ENCODE measurements at regions not wholly inside any gene's neighbourhood (a gene's known extent, or its start where the extent isn't known, plus 50 kb on each side); places are given as distances from the start of the nearest gene placed in this dataset.

DNA sequence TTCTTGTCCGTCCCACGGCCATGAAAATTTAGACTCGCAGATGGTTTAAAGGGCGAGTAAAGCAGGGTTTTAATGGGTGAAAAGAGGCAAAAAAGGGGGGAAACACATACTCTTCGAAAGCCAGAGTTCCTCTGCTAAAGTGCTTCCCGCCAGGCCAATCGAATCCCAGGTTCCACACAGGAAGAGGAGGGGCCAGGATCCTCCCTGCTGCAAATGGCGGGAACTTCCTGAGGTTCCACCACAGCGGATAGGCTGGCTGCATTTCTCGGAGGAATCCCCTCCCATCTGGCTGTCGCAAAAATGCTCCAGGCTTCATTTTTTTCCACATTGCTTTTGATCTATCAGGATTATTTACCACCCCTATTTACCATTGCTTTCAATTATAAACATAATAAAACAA lies 670.1 kb upstream of the CA10 start:
- H3K27ac Mint-ChIP-seq = no peak overlapping the region
- TF ChIP-seq, protein P1, sequence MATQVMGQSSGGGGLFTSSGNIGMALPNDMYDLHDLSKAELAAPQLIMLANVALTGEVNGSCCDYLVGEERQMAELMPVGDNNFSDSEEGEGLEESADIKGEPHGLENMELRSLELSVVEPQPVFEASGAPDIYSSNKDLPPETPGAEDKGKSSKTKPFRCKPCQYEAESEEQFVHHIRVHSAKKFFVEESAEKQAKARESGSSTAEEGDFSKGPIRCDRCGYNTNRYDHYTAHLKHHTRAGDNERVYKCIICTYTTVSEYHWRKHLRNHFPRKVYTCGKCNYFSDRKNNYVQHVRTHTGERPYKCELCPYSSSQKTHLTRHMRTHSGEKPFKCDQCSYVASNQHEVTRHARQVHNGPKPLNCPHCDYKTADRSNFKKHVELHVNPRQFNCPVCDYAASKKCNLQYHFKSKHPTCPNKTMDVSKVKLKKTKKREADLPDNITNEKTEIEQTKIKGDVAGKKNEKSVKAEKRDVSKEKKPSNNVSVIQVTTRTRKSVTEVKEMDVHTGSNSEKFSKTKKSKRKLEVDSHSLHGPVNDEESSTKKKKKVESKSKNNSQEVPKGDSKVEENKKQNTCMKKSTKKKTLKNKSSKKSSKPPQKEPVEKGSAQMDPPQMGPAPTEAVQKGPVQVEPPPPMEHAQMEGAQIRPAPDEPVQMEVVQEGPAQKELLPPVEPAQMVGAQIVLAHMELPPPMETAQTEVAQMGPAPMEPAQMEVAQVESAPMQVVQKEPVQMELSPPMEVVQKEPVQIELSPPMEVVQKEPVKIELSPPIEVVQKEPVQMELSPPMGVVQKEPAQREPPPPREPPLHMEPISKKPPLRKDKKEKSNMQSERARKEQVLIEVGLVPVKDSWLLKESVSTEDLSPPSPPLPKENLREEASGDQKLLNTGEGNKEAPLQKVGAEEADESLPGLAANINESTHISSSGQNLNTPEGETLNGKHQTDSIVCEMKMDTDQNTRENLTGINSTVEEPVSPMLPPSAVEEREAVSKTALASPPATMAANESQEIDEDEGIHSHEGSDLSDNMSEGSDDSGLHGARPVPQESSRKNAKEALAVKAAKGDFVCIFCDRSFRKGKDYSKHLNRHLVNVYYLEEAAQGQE (IDR thresholded peaks at IDR 0.05; ENCODE audit: unreplicated experiment) = no peak
- TF ChIP-seq CREB1 (CRISPR knock-in tag; IDR thresholded peaks at IDR 0.05; ENCODE audit: low read depth) (no peak), STAT1 (IDR thresholded peaks at IDR 0.05; ENCODE audit: unreplicated experiment) (no peak), JUNB (IDR thresholded peaks at IDR 0.05; ENCODE audit: unreplicated experiment) (no peak), NANOG (IDR thresholded peaks at IDR 0.05; ENCODE audit: borderline replicate concordance) (no peak), ZNF114 (CRISPR knock-in tag; IDR thresholded peaks at IDR 0.05) (no peak), ZNF331 (CRISPR knock-in tag; IDR thresholded peaks at IDR 0.05; ENCODE audit: low read depth) (no peak), POLR2AphosphoS5 (IDR thresholded peaks at IDR 0.05; ENCODE audit: low read depth) (no peak), EZH2phosphoT487 (IDR thresholded peaks at IDR 0.05; ENCODE audit: unreplicated experiment) (no peak)
- TF ChIP-seq, protein P2, sequence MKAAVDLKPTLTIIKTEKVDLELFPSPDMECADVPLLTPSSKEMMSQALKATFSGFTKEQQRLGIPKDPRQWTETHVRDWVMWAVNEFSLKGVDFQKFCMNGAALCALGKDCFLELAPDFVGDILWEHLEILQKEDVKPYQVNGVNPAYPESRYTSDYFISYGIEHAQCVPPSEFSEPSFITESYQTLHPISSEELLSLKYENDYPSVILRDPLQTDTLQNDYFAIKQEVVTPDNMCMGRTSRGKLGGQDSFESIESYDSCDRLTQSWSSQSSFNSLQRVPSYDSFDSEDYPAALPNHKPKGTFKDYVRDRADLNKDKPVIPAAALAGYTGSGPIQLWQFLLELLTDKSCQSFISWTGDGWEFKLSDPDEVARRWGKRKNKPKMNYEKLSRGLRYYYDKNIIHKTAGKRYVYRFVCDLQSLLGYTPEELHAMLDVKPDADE (IDR thresholded peaks at IDR 0.05) = no peak
- TF ChIP-seq, protein P3, sequence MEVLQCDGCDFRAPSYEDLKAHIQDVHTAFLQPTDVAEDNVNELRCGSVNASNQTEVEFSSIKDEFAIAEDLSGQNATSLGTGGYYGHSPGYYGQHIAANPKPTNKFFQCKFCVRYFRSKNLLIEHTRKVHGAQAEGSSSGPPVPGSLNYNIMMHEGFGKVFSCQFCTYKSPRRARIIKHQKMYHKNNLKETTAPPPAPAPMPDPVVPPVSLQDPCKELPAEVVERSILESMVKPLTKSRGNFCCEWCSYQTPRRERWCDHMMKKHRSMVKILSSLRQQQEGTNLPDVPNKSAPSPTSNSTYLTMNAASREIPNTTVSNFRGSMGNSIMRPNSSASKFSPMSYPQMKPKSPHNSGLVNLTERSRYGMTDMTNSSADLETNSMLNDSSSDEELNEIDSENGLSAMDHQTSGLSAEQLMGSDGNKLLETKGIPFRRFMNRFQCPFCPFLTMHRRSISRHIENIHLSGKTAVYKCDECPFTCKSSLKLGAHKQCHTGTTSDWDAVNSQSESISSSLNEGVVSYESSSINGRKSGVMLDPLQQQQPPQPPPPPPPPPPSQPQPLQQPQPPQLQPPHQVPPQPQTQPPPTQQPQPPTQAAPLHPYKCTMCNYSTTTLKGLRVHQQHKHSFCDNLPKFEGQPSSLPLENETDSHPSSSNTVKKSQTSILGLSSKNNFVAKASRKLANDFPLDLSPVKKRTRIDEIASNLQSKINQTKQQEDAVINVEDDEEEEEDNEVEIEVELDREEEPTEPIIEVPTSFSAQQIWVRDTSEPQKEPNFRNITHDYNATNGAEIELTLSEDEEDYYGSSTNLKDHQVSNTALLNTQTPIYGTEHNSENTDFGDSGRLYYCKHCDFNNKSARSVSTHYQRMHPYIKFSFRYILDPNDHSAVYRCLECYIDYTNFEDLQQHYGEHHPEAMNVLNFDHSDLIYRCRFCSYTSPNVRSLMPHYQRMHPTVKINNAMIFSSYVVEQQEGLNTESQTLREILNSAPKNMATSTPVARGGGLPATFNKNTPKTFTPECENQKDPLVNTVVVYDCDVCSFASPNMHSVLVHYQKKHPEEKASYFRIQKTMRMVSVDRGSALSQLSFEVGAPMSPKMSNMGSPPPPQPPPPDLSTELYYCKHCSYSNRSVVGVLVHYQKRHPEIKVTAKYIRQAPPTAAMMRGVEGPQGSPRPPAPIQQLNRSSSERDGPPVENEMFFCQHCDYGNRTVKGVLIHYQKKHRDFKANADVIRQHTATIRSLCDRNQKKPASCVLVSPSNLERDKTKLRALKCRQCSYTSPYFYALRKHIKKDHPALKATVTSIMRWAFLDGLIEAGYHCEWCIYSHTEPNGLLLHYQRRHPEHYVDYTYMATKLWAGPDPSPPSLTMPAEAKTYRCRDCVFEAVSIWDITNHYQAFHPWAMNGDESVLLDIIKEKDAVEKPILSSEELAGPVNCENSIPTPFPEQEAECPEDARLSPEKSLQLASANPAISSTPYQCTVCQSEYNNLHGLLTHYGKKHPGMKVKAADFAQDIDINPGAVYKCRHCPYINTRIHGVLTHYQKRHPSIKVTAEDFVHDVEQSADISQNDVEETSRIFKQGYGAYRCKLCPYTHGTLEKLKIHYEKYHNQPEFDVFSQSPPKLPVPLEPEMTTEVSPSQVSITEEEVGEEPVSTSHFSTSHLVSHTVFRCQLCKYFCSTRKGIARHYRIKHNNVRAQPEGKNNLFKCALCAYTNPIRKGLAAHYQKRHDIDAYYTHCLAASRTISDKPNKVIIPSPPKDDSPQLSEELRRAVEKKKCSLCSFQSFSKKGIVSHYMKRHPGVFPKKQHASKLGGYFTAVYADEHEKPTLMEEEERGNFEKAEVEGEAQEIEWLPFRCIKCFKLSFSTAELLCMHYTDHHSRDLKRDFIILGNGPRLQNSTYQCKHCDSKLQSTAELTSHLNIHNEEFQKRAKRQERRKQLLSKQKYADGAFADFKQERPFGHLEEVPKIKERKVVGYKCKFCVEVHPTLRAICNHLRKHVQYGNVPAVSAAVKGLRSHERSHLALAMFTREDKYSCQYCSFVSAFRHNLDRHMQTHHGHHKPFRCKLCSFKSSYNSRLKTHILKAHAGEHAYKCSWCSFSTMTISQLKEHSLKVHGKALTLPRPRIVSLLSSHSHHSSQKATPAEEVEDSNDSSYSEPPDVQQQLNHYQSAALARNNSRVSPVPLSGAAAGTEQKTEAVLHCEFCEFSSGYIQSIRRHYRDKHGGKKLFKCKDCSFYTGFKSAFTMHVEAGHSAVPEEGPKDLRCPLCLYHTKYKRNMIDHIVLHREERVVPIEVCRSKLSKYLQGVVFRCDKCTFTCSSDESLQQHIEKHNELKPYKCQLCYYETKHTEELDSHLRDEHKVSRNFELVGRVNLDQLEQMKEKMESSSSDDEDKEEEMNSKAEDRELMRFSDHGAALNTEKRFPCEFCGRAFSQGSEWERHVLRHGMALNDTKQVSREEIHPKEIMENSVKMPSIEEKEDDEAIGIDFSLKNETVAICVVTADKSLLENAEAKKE (CRISPR knock-in tag; IDR thresholded peaks at IDR 0.05) = no peak
- TF ChIP-seq, protein P4, sequence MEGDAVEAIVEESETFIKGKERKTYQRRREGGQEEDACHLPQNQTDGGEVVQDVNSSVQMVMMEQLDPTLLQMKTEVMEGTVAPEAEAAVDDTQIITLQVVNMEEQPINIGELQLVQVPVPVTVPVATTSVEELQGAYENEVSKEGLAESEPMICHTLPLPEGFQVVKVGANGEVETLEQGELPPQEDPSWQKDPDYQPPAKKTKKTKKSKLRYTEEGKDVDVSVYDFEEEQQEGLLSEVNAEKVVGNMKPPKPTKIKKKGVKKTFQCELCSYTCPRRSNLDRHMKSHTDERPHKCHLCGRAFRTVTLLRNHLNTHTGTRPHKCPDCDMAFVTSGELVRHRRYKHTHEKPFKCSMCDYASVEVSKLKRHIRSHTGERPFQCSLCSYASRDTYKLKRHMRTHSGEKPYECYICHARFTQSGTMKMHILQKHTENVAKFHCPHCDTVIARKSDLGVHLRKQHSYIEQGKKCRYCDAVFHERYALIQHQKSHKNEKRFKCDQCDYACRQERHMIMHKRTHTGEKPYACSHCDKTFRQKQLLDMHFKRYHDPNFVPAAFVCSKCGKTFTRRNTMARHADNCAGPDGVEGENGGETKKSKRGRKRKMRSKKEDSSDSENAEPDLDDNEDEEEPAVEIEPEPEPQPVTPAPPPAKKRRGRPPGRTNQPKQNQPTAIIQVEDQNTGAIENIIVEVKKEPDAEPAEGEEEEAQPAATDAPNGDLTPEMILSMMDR (conservative IDR thresholded peaks at IDR 0.05; ENCODE audit: low read depth in 2 of 2) = no peak
- H3K4me1 ChIP-seq (ENCODE audit: insufficient read depth) = no peaks in the 10 kb centered on the region
- no peaks in the 10 kb centered on the region for H3K27me3 ChIP-seq (ENCODE audit: insufficient read depth)
- H3K36me3 ChIP-seq (ENCODE audit: insufficient read depth) = no peaks in the 10 kb centered on the region
- H3K4me2 ChIP-seq = no peak overlapping the region
- peak; percentile 23 for DNase-seq (ENCODE audit: low spot score)
- no peaks in the 10 kb centered on the region for H4K20me1 ChIP-seq (replicated peaks; ENCODE audit: insufficient read depth)
- ATAC-seq = no peak
- no peaks in the 10 kb centered on the region for H3F3A ChIP-seq (replicated peaks; ENCODE audit: low read depth)
- no peak overlapping the region for H3K27ac ChIP-seq (ENCODE audit: low read depth)
- H3K4me3 Mint-ChIP-seq = no peak overlapping the region
- 0 out of 3 replicates have a peak, but pooled peaks cover 2% of the 10 kb centered on the region for H3K9me3 Mint-ChIP-seq
- H3K4me1 Mint-ChIP-seq = no peaks in the 10 kb centered on the region; the same call in 2 of the 3 replicates
- no peaks in the 10 kb centered on the region for H3K79me2 ChIP-seq (replicated peaks; ENCODE audit: insufficient read depth)
- no peaks in the 10 kb centered on the region for H3K36me3 Mint-ChIP-seq (ENCODE audit: low read depth)
- no peaks in the 10 kb centered on the region for H3K9me2 ChIP-seq (ENCODE audit: insufficient read depth)
- peak overlapping the region; percentile 91 for H2AFZ ChIP-seq
- H3K4me3 ChIP-seq = no peak overlapping the region
- peaks cover 2% of the 10 kb centered on the region for H3K27me3 Mint-ChIP-seq (ENCODE audit: insufficient read depth, low read depth, poor library complexity)

Measured in GM23338 (cell line).